ENCODE measurements at regions not wholly inside any gene's neighbourhood (a gene's known extent, or its start where the extent isn't known, plus 50 kb on each side); places are given as distances from the start of the nearest gene placed in this dataset.
"Not testable (repeated sequence)": the region's sequence is repeated elsewhere in the genome, so short reads cannot be mapped to it uniquely, and the experiment has no call there.

GRCh38 chr2:195094330-195094729 lies 562.7 kb upstream of the SLC39A10 start:
- 53 to 71% methylated on average over 2 of the region's 2 CpGs for WGBS, 2 donors
- no peak overlapping the region for H3K4me3 ChIP-seq
- TF ChIP-seq POLR2AphosphoS5 (IDR thresholded peaks at IDR 0.05) (no peak), EP300 (IDR thresholded peaks at IDR 0.05) (no peak), CTCF (IDR thresholded peaks at IDR 0.05) (no peak), POLR2A (IDR thresholded peaks at IDR 0.05) (no peak)
- intact Hi-C loops (cut with DNase I) = no loop called here
- H3K27me3 ChIP-seq = no peaks in the 10 kb centered on the region
- peaks cover 0 to 4% (median 1%) of the 10 kb centered on the region in 4 donors for H3K9me3 ChIP-seq
- DNase-seq = no peak
- no peaks in the 10 kb centered on the region for H3K4me1 ChIP-seq
- H3K36me3 ChIP-seq = no peaks in the 10 kb centered on the region
- no peak overlapping the region for H3K27ac ChIP-seq

- Histone ChIP-seq H3K27me3 (no peaks in the 10 kb centered on the region), H3K4me3 (no peak overlapping the region), H3K4me1 (no peaks in the 10 kb centered on the region), H3K36me3 (no peaks in the 10 kb centered on the region), H3K9me3 (peaks cover 0 to 4% (median 1%) of the 10 kb centered on the region in 4 donors), H3K27ac (no peak overlapping the region)
- intact Hi-C loops (cut with DNase I) = no loop called here
- TF ChIP-seq EP300 (IDR thresholded peaks at IDR 0.05) (no peak), CTCF (IDR thresholded peaks at IDR 0.05) (no peak)
- DNase-seq = no peak
Observed at GRCh38 chr2:195092341-195092740, 564.7 kb upstream of the SLC39A10 start.

- H3K27me3 ChIP-seq; intact Hi-C loops (cut with DNase I); H3K27ac ChIP-seq; DNase-seq; H3K4me3 ChIP-seq; H3K36me3 ChIP-seq; H3K4me1 ChIP-seq; H3K9me3 ChIP-seq: not testable (repeated sequence)
- 61 to 62% methylated on average over 7 to 8 of the region's 13 CpGs for WGBS, 2 donors
Observed at GRCh38 chr2:195072806-195073205, 584.2 kb upstream of the SLC39A10 start.

GRCh38 chr2:195057001-195057400 lies 600.0 kb upstream of the SLC39A10 start:
- Histone ChIP-seq H3K9me3 (no peaks in the 10 kb centered on the region), H3K36me3 (no peaks in the 10 kb centered on the region), H3K4me3 (no peak overlapping the region), H3K27ac (no peak overlapping the region), H3K27me3 (no peaks in the 10 kb centered on the region), H3K4me1 (no peaks in the 10 kb centered on the region)
- TF ChIP-seq CTCF (IDR thresholded peaks at IDR 0.05) (no peak), POLR2A (IDR thresholded peaks at IDR 0.05) (no peak), EP300 (IDR thresholded peaks at IDR 0.05) (no peak), POLR2AphosphoS5 (IDR thresholded peaks at IDR 0.05) (no peak)
- no peak for DNase-seq
- intact Hi-C loops (cut with DNase I) = no loop called here
- WGBS, 2 donors = 62 to 81% methylated on average over 2 of the region's 2 CpGs

- no peaks in the 10 kb centered on the region for H3K36me3 ChIP-seq
- no peaks in the 10 kb centered on the region for H3K27me3 ChIP-seq
- H3K4me3 ChIP-seq = no peak overlapping the region
- no peak overlapping the region for H3K27ac ChIP-seq
- WGBS, 2 donors = 89 to 98% methylated on average over 2 of the region's 2 CpGs
- TF ChIP-seq CTCF (IDR thresholded peaks at IDR 0.05) (no peak), POLR2AphosphoS5 (IDR thresholded peaks at IDR 0.05) (no peak)
- no peak for DNase-seq
- no peaks in the 10 kb centered on the region for H3K4me1 ChIP-seq
- intact Hi-C loops (cut with DNase I) = no loop called here
- H3K9me3 ChIP-seq = no peaks in the 10 kb centered on the region
Observed at GRCh38 chr2:195055996-195056395, 601.0 kb upstream of the SLC39A10 start.

All from sigmoid colon (tissue), 6 donors.